ENCODE measurements at regions not wholly inside any gene's neighbourhood (a gene's known extent, or its start where the extent isn't known, plus 50 kb on each side); places are given as distances from the start of the nearest gene placed in this dataset.

- TF ChIP-seq CTCF (IDR thresholded peaks at IDR 0.05): no peak
- peak in 1 of 2 experiments; percentile 90; a peak in 2 of 4 replicates for TF ChIP-seq EP300 (IDR thresholded peaks at IDR 0.05; ENCODE audit: borderline replicate concordance in 1 of 2, low read depth in 1 of 2, low read length in 1 of 2)
- no peak for TF ChIP-seq POLR2AphosphoS5 (IDR thresholded peaks at IDR 0.05; ENCODE audit: low read depth, low read length)
- no peak for TF ChIP-seq IRF3 (IDR thresholded peaks at IDR 0.05; ENCODE audit: low read depth, low read length)
- no peak for TF ChIP-seq REST (IDR thresholded peaks at IDR 0.05; ENCODE audit: low read depth, low read length)
- TF ChIP-seq TCF12 (IDR thresholded peaks at IDR 0.05): peak; percentile 49
- TF ChIP-seq RAD21 (IDR thresholded peaks at IDR 0.05; ENCODE audit: low read length): peak; percentile 23
- TF ChIP-seq ELF1 (IDR thresholded peaks at IDR 0.05): no peak
- no peak for TF ChIP-seq GABPA (IDR thresholded peaks at IDR 0.05; ENCODE audit: low read depth)
- no peak for TF ChIP-seq TAF1 (IDR thresholded peaks at IDR 0.05; ENCODE audit: borderline replicate concordance, low read depth, low read length)
- TF ChIP-seq FOXM1 (IDR thresholded peaks at IDR 0.05; ENCODE audit: low read depth): no peak
- TF ChIP-seq RCOR1 (IDR thresholded peaks at IDR 0.05; ENCODE audit: low read length): peak; percentile 69; the same call in 1 of the 2 replicates
These were observed 449.5 kb downstream of the LIG4 start for GRCh38 chr13:107765724-107766401.
